Stimulated activated CD4-positive, alpha-beta T cell treated with anti-CD3 and anti-CD28 coated beads, TNF-alpha, amount 100 ng/mL, for 48 hours (primary cell): ENCODE measurements at regions not wholly inside any gene's neighbourhood (a gene's known extent, or its start where the extent isn't known, plus 50 kb on each side); places are given as distances from the start of the nearest gene placed in this dataset.
"Not testable (repeated sequence)": the region's sequence is repeated elsewhere in the genome, so short reads cannot be mapped to it uniquely, and the experiment has no call there.

Experiments used
- DNase-seq, 3 donors: peaks; one replicate each; pipeline ENCODE4 v3.0.0-alpha.2; 2020; ENCODE audit warnings: low read depth in 3 of 3

GRCh38 chr14:34300882-34301734, 160.9 kb downstream of the SPTSSA start:
- no peak for DNase-seq

GRCh38 chr14:34300330-34300729, 161.7 kb downstream of the SPTSSA start:
- DNase-seq, result no peak

- DNase-seq, result no peak
Observed at GRCh38 chr14:34299360-34299759, 162.7 kb downstream of the SPTSSA start.

- no peak for DNase-seq
Observed at GRCh38 chr14:34297786-34298520, 164.1 kb downstream of the SPTSSA start.

- no peak for DNase-seq
Observed at GRCh38 chr14:34283590-34283989, 178.4 kb downstream of the SPTSSA start.

GRCh38 chr14:34277191-34277590, 184.8 kb downstream of the SPTSSA start:
- DNase-seq, result no peak

GRCh38 chr14:34275530-34275929, 186.5 kb downstream of the SPTSSA start:
- DNase-seq, result no peak

GRCh38 chr14:34275078-34275477, 187.0 kb downstream of the SPTSSA start:
- DNase-seq, result no peak

GRCh38 chr14:34273716-34274115, 188.3 kb downstream of the SPTSSA start:
- not testable (repeated sequence) for DNase-seq

GRCh38 chr14:34270361-34270760, 191.7 kb downstream of the SPTSSA start:
- no peak for DNase-seq

GRCh38 chr14:34266344-34266743, 195.7 kb downstream of the SPTSSA start:
- no peak for DNase-seq

- DNase-seq, result no peak
Observed at GRCh38 chr14:34262127-34262910, 199.7 kb downstream of the SPTSSA start.

- DNase-seq, result no peak
Observed at GRCh38 chr14:34259996-34260395, 202.0 kb downstream of the SPTSSA start.

GRCh38 chr14:34258318-34258717, 203.7 kb downstream of the SPTSSA start:
- DNase-seq, result no peak

GRCh38 chr14:34257505-34257904, 204.5 kb downstream of the SPTSSA start:
- no peak for DNase-seq

- no peak for DNase-seq
Observed at GRCh38 chr14:34256223-34256622, 205.8 kb downstream of the SPTSSA start.

GRCh38 chr14:34254571-34254970, 207.5 kb downstream of the SPTSSA start:
- no peak for DNase-seq

GRCh38 chr14:34254031-34254430, 208.0 kb downstream of the SPTSSA start:
- no peak for DNase-seq

- no peak for DNase-seq
Observed at GRCh38 chr14:34252227-34252626, 209.8 kb downstream of the SPTSSA start.

GRCh38 chr14:34251662-34252061, 210.4 kb downstream of the SPTSSA start:
- DNase-seq, result no peak

GRCh38 chr14:34250959-34251358, 211.1 kb downstream of the SPTSSA start:
- DNase-seq, result no peak

- no peak for DNase-seq
Observed at GRCh38 chr14:34247605-34248004, 214.4 kb downstream of the SPTSSA start.
